GM19438 (cell line): ENCODE measurements at regions not wholly inside any gene's neighbourhood (a gene's known extent, or its start where the extent isn't known, plus 50 kb on each side); places are given as distances from the start of the nearest gene placed in this dataset.
"Not testable (repeated sequence)": the region's sequence is repeated elsewhere in the genome, so short reads cannot be mapped to it uniquely, and the experiment has no call there.

ENCODE experiments used
- ATAC-seq: cut with Tn5 transposase; IDR thresholded peaks from one replicate; pipeline ENCODE4 v1.9.1; 2021; ENCODE audit warnings: low read depth; ENCODE audit not compliant: unreplicated experiment

DNA sequence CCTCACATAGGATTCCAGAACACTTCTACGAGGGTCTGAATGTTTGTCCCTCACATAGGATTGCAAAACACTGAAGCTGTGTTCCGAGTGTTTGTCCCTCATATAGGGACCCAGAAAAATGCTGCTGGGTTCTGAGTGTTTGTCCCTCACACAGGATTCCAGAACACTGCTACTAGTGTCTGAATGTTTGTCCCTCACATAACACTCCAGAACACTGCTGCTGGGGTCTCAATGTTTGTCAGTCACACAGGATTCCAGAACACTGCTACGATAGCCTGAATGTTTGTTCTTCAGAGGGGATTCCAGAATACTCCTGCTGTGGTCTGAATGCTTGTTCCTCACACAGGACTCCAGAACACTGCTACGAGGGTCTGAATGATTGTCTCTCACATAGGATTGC lies 218.7 kb downstream of the FOXD4L6 start:
- ATAC-seq = no peak

- ATAC-seq = not testable (repeated sequence)
Observed at GRCh38 chr9:40909111-40909510, 219.4 kb downstream of the FOXD4L6 start.

GRCh38 chr9:40907657-40908624 lies 220.5 kb downstream of the FOXD4L6 start:
- no peak for ATAC-seq

GRCh38 chr9:40906879-40907278 lies 221.6 kb downstream of the FOXD4L6 start:
- ATAC-seq = not testable (repeated sequence)

- not testable (repeated sequence) for ATAC-seq
Observed at GRCh38 chr9:40892315-40892714, 236.2 kb downstream of the FOXD4L6 start.

DNA sequence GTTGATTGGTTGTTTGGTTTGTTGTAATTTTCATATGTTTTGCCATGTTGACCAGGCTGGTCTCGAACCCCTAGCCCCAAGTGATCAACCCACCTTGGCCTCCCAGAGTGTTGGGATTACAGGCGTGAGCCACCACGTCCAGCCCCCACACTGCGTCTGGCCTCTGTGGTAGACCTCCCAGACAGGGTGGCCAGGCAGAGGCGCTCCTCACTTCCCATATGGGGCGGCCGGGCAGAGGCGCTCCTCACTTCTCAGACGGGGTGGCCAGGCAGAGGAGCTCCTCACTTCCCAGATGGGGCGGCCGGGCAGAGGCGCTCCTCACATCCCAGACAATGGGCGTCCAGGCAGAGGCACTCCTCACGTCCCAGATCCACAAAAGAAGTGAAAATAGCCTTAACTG lies 242.6 kb downstream of the FOXD4L6 start:
- ATAC-seq = not testable (repeated sequence)

DNA sequence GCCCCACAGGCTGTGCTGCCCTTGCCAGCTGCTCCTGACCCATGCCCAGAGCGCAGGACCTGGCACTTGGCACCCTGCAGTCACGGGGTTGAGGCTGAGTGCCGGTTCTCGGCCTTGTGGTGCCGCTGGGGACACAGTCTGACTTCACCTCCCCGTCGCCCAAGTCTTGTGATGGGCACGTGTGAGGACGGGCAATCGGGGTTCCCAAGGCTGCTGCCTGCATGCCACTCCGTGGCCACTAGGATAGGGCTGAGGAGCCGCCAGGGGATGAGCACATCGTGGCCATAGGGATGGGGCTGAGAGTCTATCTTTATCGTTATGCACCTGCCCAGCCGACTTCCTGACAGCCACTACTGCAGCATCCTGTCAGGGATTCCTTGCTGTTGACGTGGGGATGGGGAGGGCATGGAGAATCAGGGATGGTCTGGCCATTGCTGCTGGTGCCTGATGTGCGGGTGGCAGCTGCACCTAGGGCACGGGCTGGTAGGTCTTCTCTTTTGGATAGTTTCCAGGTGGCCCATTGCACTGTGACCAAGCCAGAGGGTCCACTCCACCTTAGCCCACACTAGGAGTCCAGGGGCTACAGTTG lies 243.5 kb downstream of the FOXD4L6 start:
- not testable (repeated sequence) for ATAC-seq

GRCh38 chr9:40884072-40884901 lies 244.2 kb downstream of the FOXD4L6 start:
- ATAC-seq = no peak

DNA sequence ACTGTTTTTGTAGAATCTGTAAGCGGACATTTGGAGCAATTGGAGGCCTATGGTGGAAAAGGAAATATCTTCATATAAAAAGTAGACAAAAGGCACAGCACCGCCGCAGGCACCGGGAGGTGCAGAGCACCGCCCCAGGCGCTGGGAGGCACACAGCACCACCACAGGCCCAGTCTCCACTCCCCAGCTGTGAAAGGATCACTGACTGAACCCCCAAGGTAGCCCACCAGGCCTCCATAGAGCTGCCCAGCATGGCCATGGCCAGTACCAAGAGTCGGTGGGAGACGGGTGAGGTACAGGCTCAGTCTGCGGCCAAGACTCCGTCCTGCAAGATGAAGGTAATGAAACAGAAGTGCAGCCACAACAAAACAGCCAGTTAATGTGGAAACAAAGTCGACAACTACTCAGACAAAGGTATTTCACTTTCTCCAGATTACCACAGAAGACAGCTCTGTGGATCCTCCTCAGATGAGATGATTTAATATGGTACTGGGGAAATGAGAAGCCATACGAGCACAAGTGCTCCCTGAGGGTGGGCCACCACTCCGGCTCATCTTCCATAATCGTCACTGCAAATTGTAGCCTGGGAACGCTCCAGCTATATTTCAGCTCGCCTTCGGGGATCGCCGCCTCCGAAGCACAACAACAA lies 244.9 kb downstream of the FOXD4L6 start:
- not testable (repeated sequence) for ATAC-seq

- ATAC-seq = not testable (repeated sequence)
Observed at GRCh38 chr9:40873753-40874295, 254.7 kb downstream of the FOXD4L6 start.

GRCh38 chr9:40868437-40868836 lies 260.0 kb downstream of the FOXD4L6 start:
- ATAC-seq = not testable (repeated sequence)
